D341Med (cell line): ENCODE measurements at regions not wholly inside any gene's neighbourhood (a gene's known extent, or its start where the extent isn't known, plus 50 kb on each side); places are given as distances from the start of the nearest gene placed in this dataset.
"Not testable (repeated sequence)": the region's sequence is repeated elsewhere in the genome, so short reads cannot be mapped to it uniquely, and the experiment has no call there.

Source experiments
- DNase-seq: peaks from one replicate; pipeline ENCODE4 v3.0.0; 2012; ENCODE audit warnings: low spot score

GRCh38 chr9:108765265-108765664 lies 90.5 kb downstream of the ACTL7B start:
- DNase-seq = no peak

GRCh38 chr9:108762348-108763055 lies 93.3 kb downstream of the ACTL7B start:
- DNase-seq = no peak

GRCh38 chr9:108761655-108762347 lies 94.0 kb downstream of the ACTL7B start:
- DNase-seq = peak; percentile 80

- DNase-seq = no peak
These were observed 94.9 kb downstream of the ACTL7B start for GRCh38 chr9:108760841-108761240.

GRCh38 chr9:108759835-108760234 lies 96.0 kb downstream of the ACTL7B start:
- no peak for DNase-seq

GRCh38 chr9:108759399-108759798 lies 96.4 kb downstream of the ACTL7B start:
- DNase-seq = no peak

- no peak for DNase-seq
These were observed 98.9 kb downstream of the ACTL7B start for GRCh38 chr9:108756746-108757490.

- no peak for DNase-seq
These were observed 99.8 kb downstream of the ACTL7B start for GRCh38 chr9:108755979-108756378.

GRCh38 chr9:108751369-108751768 lies 104.4 kb downstream of the ACTL7B start:
- no peak for DNase-seq

GRCh38 chr9:108750661-108751215 lies 105.0 kb downstream of the ACTL7B start:
- DNase-seq = no peak

- no peak for DNase-seq
These were observed 107.0 kb downstream of the ACTL7B start for GRCh38 chr9:108748776-108749175.

- peak; percentile 73 for DNase-seq
These were observed 108.9 kb downstream of the ACTL7B start for GRCh38 chr9:108746864-108747263.

GRCh38 chr9:108746001-108746400 lies 109.8 kb downstream of the ACTL7B start:
- DNase-seq = no peak

- no peak for DNase-seq
These were observed 111.1 kb downstream of the ACTL7B start for GRCh38 chr9:108744641-108745040.

- no peak for DNase-seq
These were observed 111.8 kb downstream of the ACTL7B start for GRCh38 chr9:108743901-108744371.

GRCh38 chr9:108743416-108743815 lies 112.4 kb downstream of the ACTL7B start:
- DNase-seq = no peak

- no peak for DNase-seq
These were observed 113.6 kb downstream of the ACTL7B start for GRCh38 chr9:108742191-108742590.

- DNase-seq = not testable (repeated sequence)
These were observed 124.5 kb downstream of the ACTL7B start for GRCh38 chr9:108731292-108731691.

GRCh38 chr9:108727580-108728111 lies 128.1 kb downstream of the ACTL7B start:
- DNase-seq = no peak

- DNase-seq = no peak
These were observed 131.1 kb downstream of the ACTL7B start for GRCh38 chr9:108724652-108725051.

- no peak for DNase-seq
These were observed 131.7 kb downstream of the ACTL7B start for GRCh38 chr9:108724122-108724521.

GRCh38 chr9:108722396-108722795 lies 133.4 kb downstream of the ACTL7B start:
- DNase-seq = no peak
